Activated CD4-positive, alpha-beta T cell treated with anti-CD3 and anti-CD28 coated beads, Interleukin-10, Interleukin-2, amounts not matched to agents 100 ng/mL and 50 ng/mL, durations not matched to agents 16 hours and 8 hours (primary cell): ENCODE measurements at regions not wholly inside any gene's neighbourhood (a gene's known extent, or its start where the extent isn't known, plus 50 kb on each side); places are given as distances from the start of the nearest gene placed in this dataset.
"Not testable (repeated sequence)": the region's sequence is repeated elsewhere in the genome, so short reads cannot be mapped to it uniquely, and the experiment has no call there.

Experiments used
- DNase-seq: peaks from one replicate; pipeline ENCODE4 v3.0.0-alpha.2; 2020

GRCh38 chr11:33455867-33456463 is 198.8 kb downstream of the HIPK3 start:
- DNase-seq = no peak

GRCh38 chr11:33454264-33454663 is 197.1 kb downstream of the HIPK3 start:
- DNase-seq = no peak

- no peak for DNase-seq
Observed at GRCh38 chr11:33452836-33453624, 195.8 kb downstream of the HIPK3 start.

GRCh38 chr11:33451364-33451763 is 194.2 kb downstream of the HIPK3 start:
- no peak for DNase-seq

GRCh38 chr11:33449798-33450197 is 192.6 kb downstream of the HIPK3 start:
- DNase-seq = no peak

- DNase-seq = no peak
Observed at GRCh38 chr11:33448461-33449130, 191.4 kb downstream of the HIPK3 start.

GRCh38 chr11:33445761-33446161 is 188.6 kb downstream of the HIPK3 start:
- no peak for DNase-seq

GRCh38 chr11:33444835-33445594 is 187.8 kb downstream of the HIPK3 start:
- no peak for DNase-seq

- no peak for DNase-seq
Observed at GRCh38 chr11:33443684-33444083, 186.5 kb downstream of the HIPK3 start.

GRCh38 chr11:33438301-33438700 is 181.1 kb downstream of the HIPK3 start:
- no peak for DNase-seq

GRCh38 chr11:33437529-33437928 is 180.3 kb downstream of the HIPK3 start:
- no peak for DNase-seq

- DNase-seq = no peak
Observed at GRCh38 chr11:33435216-33435615, 178.0 kb downstream of the HIPK3 start.

GRCh38 chr11:33434294-33434693 is 177.1 kb downstream of the HIPK3 start:
- DNase-seq = no peak

GRCh38 chr11:33428435-33428834 is 171.3 kb downstream of the HIPK3 start:
- DNase-seq = not testable (repeated sequence)

- DNase-seq = no peak
Observed at GRCh38 chr11:33420959-33421566, 163.9 kb downstream of the HIPK3 start.

GRCh38 chr11:33419924-33420323 is 162.7 kb downstream of the HIPK3 start:
- DNase-seq = no peak

- DNase-seq = no peak
Observed at GRCh38 chr11:33417121-33417520, 159.9 kb downstream of the HIPK3 start.

GRCh38 chr11:33413301-33413700 is 156.1 kb downstream of the HIPK3 start:
- no peak for DNase-seq

GRCh38 chr11:33412241-33412640 is 155.1 kb downstream of the HIPK3 start:
- no peak for DNase-seq

- DNase-seq = no peak
Observed at GRCh38 chr11:33411751-33412150, 154.6 kb downstream of the HIPK3 start.

GRCh38 chr11:33410086-33410765 is 153.0 kb downstream of the HIPK3 start:
- DNase-seq = no peak
